GM18519 (cell line): ENCODE measurements at regions not wholly inside any gene's neighbourhood (a gene's known extent, or its start where the extent isn't known, plus 50 kb on each side); places are given as distances from the start of the nearest gene placed in this dataset.

Experiments
- ATAC-seq: cut with Tn5 transposase; IDR thresholded peaks from one replicate; pipeline ENCODE4 v1.9.1; 2021; ENCODE audit warnings: mild to moderate bottlenecking, moderate library complexity; ENCODE audit not compliant: unreplicated experiment, low FRiP score

DNA sequence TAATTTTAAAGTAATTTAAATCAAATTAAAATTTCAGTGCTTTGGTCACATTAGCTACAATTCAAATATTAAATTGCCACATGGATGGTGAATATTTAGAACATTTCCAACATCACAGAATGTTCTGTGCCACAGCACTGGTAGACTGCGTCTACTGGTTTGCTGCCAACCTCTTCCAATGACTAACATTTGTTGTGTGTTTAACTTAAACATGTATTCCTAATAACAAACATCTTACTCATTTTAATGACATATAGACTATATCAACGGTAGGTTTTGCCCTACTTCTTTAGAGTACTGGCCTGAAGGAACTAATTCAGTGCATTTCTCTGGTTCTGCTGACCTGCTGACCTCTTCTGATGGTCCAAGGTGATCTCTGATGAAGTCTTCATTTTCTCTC, 157.6 kb downstream of the DCK start:
- no peak for ATAC-seq

DNA sequence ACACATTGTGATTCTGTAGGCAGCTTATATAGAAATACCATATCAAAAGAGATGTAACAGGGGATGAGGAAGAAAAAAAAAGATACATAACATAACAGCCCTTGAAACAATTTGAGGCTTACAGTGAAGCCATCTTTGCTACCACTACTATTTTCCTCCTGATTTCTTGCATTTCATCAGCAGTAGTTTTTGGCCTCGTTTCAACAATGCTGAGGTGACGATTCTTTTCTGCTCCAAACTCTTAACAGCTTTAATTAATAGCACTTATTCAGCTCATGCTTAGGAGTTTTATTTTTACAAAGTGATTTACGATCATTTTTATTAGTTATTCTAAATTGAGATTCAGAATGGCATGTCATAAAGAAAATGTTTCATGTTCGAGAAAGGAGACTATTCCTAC, 163.2 kb downstream of the DCK start:
- ATAC-seq = no peak

DNA sequence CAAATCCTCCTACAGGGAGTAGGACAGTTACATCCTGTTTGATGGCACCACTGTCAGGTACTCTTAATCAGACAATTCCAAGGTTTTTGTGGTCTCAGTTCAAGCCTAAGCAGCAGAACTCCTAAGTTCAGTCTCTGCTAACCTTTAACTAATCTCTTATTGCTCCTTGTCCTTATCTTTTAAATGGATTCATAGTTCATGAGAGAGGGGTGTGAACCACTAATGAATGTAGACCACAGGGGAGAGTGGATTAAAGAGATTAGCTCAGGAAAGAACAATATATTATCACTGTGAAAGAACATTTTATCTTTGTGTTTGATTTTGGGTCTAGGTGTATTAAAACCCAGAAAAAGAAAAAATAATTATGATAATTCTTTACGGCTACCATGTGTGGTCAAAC, 168.9 kb downstream of the DCK start:
- ATAC-seq = no peak

DNA sequence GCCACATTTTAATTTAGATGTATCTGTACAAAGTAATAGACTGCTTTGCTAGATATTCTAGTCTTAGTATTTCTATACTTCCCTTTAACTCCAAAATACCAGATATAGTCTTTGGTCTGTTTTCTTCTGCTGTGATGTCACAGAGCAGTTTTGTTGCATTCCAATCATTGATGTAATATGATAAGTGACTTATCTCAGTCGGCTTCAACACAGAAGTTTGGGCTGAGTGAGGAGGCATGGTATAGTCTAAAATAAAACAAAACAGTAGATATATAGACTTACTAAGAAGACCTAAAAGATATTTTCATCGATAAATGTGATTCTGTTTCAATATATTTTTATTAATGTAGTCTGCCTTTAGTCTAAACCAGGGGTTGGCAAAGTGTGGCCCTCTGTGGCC, 169.9 kb downstream of the DCK start:
- no peak for ATAC-seq

DNA sequence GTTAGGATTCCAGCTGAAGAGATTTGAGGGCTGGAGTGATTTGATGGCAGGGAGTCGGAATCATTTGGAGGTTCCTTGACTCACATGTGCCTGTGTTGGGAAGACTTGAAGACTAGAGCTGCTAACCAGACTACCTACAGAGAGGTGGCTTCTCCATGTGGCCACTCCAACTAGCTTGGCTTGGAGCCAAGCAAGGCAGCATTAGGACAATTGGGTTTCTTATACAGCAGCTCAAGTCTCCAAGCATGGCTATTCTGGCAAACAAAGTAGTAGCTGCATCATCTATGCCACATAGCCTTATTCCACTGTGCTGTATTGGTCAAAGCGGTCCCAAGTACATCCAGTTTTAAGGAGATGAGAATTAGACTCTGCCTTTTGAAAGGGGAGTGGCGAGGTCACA, 171.7 kb upstream of the SLC4A4 start:
- ATAC-seq = no peak

DNA sequence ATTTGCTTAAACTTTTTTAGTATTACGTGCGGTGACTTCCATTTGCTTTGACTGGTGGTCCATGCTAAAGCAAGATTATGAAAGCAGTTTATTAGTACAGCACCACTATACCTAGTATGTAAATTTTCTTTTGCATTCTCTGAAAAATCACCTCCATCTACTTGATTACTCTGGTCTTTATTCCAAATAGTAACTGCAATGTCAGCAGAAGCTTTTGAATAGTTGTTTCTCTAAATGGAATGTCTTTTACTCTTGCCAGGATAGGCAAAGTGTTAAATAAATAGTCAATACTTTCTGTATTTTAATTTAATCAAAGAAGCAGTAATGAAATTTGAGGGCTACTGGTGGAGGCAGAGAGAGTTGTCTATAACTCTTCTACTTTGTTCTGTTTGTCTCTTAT, 167.2 kb upstream of the SLC4A4 start:
- no peak for ATAC-seq

DNA sequence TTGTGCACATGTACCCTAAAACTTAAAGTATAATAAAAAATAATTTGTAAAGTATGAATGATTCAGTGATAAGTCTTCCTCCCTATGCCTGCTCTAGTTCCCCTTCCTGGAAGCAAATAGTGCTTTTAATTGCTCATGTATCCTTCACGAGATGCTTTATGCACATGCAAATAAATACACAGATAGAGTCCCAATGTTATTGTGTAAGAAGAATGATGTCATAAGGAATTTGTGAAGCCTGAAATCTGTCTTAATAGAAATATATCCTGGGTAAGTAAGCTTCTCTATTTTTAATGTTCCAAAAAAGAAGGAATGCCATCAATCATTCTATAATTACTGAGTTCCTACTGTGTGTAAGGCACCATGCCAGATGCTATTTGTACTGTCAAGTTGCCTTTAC, 157.5 kb upstream of the SLC4A4 start:
- no peak for ATAC-seq

DNA sequence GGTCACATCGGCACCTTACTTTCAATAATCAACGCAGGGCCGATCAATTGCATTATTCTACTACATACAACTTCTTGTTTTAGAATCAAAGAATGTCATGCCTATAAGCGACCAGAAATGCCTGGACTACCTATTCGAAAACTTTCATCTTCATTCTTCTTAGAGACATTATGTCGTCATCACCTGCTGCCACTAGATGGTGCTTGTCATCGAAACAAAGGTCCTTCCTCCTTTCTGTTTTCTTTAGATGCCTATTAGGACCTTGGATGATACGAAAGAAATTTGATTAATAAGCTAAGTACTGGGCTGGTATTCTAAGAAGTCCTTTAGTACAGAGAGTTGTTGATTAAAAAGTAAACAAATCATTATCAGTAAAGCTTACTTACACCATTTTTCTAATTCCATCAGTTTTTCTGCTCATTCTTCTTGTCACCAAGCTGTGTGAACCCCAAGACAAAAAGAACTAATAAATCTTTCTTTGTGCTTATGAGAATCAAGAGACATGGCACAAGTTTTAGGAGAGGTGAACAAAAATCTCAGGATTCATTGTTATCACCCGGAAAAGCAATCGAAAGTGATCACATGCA, 154.5 kb upstream of the SLC4A4 start:
- peak; percentile 77 for ATAC-seq

DNA sequence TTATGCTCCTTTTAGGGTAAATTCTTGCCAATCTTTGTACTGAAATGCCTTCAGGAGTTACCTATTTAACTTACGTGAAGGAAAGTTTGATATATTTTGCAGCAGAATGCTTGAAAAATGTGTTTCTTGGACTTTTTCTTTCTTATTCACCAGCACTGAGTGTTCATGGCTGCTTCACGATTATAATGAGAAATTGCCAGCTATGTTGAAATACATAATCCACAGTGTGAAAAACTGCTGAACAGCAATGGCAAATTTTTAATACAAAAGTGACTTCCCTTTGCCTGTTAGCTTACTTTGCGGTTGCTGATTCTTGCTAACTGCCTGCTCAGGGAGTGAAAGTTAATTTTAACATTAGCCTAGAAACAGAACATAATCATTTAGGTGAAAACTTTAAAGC, 153.8 kb upstream of the SLC4A4 start:
- ATAC-seq = no peak

DNA sequence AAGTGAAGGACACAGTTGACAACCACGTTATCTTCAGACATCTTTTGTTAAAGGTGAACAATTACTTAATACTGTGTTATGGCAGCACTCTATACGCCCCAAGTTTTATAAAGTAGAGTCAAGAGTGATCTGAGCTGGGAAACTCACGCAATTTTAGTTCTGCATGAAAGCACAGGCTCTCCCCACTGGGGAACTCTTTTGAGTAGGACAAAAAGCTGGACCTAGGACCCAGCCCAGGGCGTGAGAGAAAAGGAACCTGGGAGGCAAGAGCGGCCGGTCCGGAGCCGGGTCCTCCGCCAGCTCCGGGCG, 152.6 kb upstream of the SLC4A4 start:
- no peak for ATAC-seq

DNA sequence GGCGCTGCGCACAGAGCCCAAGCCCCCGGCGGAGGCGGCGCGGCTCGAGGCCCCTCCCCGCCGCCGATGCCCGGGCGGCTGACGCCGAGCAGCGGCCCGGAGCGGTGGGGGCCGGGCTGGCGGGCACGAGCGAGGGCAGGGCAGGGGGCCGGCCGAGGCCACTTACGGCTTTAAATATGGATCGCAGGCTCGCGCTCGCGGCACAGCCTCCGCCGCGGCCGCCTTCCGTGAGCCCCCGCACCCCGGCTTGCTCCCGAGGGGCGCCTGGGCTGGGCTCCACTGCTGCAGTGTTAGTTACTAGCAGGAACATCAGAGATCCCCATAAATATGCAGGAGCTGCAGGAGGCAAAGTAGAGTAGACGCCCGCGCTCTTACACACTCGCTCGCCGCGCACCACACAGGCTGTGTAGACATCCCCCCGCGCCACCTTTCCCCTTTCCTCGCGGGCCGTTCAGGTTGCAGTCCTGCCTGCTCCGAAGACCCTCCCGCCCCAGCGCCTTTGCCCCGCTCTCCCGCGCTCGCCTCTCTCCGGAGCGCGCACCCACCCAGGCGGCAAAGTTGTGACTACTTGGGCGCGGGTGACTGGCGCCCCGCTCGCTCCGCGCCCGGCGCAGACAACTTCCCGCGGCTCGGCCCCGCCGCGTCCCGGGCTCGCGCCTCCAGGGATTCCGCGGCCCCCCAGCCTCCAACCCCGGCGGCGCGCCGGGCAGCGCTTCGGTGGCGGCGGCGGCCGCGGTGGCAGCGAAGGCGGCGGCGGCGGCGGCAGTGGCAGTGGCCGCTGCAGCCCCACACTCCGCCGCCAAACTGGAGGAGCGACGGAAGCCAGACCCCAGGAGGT, 152.0 kb upstream of the SLC4A4 start:
- ATAC-seq = peak; percentile 23

DNA sequence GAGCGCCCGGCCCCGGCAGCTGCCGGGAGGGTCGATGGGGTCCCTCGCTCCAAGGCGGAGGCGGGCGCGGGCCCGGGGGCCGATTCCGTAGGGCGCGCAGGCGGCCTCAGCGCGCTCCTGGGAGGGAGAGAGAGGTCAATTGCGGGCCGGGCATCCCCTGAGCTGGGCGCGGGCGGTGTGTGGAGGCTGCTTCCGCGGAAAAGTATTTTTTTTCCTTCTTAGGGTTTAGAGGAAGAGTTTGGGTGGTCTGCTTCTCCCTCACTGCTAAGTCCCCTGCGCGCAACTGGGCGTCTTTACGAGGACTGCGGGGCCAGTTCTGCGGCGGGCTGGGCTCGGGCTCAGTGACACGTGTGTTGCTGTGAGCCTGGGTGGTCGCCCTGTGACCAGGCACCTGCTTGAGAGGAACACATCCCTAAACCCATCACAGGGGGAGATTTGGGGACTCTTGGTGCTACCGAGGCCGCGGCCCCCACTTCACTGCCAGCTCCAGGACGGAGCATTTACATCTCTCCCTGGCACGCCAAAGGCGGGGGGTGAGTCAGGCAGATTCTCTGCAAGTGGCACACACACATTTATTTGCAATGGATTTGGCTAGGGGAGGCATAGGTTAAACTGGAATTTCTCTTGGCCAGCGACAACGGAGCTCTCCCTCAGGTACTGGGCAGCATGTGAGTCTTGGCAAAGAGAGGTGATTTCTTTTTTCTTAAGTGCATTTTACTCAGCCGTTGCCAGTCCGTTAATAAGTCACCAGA, 151.2 kb upstream of the SLC4A4 start:
- ATAC-seq = no peak

DNA sequence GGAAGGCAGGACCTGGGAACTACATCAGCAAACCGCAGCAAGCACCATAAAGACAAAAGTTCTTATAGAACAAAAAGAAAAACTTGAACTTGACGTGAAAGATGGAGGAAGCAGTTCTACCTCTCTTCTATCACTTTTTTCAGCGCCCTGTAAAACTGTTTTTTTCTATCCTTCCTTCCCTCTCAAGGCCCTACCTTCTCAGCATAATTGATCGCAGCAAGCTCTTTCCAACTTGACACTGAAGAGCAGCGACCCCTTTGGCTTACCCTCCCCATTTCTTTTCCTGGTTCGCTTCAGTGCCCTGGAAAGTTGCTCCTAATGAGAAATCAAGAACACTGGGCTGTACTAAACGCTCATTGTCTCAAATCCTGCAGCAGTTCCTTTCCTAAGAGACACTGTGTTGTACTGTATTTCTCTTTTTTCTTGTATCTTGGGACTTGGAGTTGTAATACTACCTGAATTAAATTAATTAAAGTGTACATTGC, 150.6 kb upstream of the SLC4A4 start:
- no peak for ATAC-seq

DNA sequence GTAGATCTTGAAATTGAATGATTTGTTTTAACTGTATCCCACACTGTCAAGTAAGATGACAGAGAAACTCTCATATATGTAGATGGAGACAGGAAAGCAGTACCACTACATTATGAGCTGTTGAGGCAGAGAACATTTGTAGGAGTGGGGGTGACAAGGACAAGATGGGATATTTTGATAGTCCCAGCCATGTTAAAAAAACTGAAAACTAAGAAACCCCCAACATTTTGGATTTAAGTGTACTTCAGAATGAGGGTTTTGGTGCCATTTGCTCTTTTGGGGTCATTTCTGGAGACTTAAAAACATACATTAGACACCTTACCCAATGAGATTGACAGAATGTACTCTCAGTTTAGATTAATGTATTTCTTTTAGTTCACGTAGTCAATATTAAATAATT, 149.9 kb upstream of the SLC4A4 start:
- ATAC-seq = no peak

DNA sequence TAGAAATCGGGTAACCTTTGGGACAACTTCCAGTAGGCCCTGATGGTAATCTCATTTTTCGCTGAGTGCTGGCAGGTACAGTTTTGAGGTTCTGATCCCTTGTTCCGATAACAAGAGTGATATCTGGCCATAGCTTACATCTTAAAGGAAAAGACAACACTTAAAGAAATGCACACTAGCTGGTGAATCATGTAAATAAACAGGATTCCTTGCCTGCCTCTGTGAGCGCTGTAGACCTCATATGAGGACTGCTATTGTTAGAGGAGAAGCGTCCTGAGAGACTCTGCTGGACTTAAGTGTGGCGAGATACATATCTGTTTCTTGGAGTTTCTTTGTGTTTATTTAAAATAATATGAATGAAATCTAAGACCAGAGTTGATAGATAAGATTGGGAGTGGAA, 149.3 kb upstream of the SLC4A4 start:
- no peak for ATAC-seq

DNA sequence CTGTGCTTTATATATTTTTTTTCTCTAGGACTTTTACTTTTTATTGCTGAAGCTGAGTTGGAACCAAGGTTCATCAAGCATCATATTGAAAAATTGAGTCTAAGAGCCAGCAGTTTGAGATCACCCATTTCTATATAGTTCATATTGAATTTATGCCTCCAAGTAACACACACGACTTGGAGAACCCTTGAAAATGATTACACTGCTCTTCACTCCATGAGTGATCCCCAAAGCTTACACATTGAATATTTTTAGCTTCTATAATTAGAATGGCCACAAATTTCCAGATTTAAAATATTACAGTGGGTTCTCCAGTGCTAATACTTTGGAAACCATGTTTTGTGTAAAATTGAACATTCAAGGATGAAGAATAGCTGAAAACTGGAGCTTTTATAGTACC, 144.4 kb upstream of the SLC4A4 start:
- no peak for ATAC-seq

DNA sequence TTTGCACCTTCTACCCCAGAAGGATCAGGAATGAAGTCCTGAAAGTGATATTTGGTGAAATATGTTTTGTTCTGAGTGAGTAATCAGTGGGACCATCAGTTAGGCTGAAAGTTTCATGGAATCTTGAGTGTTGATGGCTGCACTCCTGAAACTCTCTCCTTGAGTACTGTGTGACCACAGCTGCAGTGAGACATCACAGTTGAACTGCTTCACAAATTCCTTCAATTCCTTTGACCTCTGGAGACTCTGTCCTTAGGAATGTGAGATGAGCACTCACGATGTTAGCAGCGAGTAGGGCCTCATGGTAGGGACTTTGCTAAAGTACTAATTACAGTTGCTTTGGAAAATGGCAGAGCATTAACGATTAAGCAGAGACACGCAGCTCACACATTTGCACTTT, 142.9 kb upstream of the SLC4A4 start:
- no peak for ATAC-seq

DNA sequence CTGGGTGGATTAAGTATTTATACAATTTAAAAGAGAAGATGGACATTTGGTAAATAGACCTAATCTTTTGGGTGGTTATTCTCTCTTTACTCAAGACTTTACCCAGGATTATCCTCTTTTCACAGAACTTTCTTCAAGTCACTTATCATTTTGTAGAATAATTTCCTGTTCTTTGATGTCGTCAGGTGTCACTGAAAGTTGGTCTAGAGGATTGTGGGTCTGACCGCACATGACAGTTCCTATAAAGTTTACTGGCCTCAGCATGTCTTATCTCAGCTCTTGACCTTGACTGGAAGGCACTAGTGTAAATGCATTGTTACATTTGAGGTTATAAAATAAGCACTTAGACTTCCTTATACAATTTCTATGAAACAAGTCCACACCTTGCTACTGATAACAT, 139.9 kb upstream of the SLC4A4 start:
- ATAC-seq = no peak

DNA sequence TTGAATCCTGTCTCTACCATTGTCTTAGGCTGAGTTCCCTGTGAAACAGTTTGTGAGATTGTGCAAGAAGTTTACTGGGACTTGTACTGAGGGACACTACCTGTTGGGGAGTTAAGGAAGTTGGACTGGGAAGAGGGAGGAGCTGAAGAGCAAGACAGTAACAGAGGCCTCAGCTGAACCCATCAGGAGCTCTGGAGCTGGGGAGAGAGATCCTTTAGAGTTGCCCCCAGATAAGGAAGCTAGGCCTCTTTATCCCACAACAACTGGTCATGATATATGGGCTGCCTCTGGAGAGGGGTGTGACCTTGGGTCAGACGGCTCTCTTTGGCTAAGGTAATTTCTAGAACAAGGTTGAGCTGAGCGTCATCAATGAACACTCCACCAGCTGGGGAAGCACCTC, 137.8 kb upstream of the SLC4A4 start:
- ATAC-seq = no peak

DNA sequence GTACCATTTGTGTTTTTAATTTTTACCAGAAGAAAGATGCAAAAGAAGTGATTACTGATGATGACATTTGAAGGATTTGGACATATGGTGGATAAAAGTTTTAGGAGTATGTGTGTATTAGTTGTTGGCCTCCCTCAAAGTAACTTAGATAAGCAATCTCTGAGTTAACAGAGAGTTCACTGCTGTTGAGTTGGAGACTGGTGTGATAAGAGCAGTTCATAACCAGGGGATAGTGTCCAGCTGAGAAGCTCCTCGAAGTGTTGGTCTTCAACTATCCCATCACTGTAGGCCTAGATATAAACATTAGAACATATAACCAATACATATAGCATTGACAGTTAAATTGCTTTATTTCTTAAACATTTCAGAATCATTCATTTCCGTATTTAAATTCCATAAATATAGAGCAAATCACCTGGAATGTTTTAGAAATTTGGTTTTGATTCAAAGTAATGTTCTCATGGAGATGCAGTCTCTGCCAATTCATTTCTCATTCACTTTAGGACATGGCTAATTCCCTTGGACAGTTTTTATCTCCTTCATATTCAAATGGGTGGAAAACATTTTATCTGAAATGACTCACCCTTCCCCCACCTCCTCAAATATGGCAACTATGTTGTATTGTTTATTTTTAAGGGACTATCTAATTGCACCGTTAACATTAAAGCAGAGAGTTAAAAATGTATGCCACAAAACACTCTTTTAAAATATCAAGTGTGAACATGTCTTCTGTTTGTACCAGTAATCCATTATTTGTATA, 136.8 kb upstream of the SLC4A4 start:
- ATAC-seq = no peak

DNA sequence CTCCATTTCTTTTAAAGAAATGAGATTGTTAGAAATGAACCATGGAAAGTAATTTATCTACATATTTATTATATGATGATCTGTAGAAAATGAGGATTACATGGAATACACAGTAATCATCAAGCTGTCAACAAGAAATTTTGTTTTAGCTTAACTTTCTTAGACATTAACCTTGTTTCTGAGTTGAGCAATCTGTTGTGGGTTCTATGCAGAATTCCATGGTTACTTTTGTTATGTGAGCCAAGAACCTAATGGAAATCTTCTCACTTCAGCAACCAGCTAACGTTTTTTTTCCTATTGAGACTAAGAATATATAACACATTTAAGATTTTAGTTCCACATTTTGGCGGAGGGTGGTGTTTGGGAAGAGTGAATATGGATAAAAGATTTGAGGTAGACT, 136.1 kb upstream of the SLC4A4 start:
- ATAC-seq = no peak
